NCI-H2107 (cell line): ENCODE measurements at regions not wholly inside any gene's neighbourhood (a gene's known extent, or its start where the extent isn't known, plus 50 kb on each side); places are given as distances from the start of the nearest gene placed in this dataset.
"Not testable (repeated sequence)": the region's sequence is repeated elsewhere in the genome, so short reads cannot be mapped to it uniquely, and the experiment has no call there.

ENCODE experiments used
- DNase-seq: peaks from one replicate; lab custom pipeline; 2025; lab: John Stamatoyannopoulos, UW

- DNase-seq, result no peak
Observed at GRCh38 chr2:236772220-236772837, 202.7 kb downstream of the ACKR3 start.

- DNase-seq, result no peak
Observed at GRCh38 chr2:236773206-236773605, 203.6 kb downstream of the ACKR3 start.

DNA sequence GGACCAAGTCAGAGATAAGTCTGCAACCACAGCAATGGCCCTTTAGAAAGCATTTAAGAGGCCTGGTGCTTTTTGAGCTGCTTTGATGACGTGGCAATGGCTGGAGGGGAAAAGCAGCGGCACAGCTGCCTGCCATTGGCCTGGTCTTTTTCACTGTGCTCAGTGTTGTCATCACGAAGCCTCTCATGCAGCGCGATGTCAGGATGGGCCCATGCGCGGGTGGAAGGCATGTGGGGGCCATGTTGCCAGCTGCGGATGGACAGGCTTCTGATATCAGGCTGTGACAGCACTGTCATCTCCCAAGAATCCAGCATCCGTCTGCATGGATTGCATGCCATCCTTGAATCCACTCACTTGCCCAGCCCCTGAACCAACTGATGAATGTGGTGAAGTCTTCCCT is 204.5 kb downstream of the ACKR3 start:
- no peak for DNase-seq

- no peak for DNase-seq
Observed at GRCh38 chr2:236775511-236775910, 205.9 kb downstream of the ACKR3 start.

DNA sequence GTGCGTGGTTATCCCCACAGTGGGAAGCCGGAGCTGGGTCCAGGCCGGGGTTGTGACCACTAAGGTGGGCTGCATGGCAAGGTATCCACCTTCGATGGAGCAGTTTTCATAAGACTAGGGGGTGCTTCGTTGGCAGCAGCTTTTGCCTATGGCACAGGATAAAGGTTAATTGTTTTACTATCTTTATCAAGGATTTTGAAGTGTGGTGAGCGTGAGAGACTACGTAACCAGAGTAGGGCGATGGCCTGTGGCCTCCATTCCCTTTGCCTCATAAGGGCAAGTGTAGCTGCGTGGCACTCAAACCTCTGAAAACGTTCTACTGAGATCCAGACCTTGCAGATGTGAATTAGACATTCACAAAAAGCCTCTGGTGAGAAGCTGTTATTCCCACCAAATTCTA is 206.6 kb downstream of the ACKR3 start:
- DNase-seq, result no peak

- no peak for DNase-seq
Observed at GRCh38 chr2:236776695-236777251, 207.1 kb downstream of the ACKR3 start.

DNA sequence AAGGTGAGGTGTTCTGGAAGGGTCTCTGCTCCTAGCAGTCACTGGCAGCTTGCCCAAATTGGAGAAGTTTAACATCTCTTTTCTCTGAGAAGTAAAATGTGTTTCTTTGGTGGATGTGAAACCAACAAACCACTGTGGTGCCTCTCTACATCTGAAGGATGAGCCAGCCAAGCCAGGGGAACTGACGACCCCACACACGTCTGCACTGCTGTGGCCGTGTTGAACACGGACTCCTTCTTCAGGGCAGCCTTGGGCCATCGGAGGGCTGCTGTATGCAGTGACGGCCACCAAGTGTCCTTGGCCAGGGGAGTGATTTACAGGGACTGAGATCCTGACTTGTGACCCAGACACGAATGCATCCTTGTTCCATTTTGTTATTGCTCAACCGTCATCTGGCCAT is 207.8 kb downstream of the ACKR3 start:
- no peak for DNase-seq

DNA sequence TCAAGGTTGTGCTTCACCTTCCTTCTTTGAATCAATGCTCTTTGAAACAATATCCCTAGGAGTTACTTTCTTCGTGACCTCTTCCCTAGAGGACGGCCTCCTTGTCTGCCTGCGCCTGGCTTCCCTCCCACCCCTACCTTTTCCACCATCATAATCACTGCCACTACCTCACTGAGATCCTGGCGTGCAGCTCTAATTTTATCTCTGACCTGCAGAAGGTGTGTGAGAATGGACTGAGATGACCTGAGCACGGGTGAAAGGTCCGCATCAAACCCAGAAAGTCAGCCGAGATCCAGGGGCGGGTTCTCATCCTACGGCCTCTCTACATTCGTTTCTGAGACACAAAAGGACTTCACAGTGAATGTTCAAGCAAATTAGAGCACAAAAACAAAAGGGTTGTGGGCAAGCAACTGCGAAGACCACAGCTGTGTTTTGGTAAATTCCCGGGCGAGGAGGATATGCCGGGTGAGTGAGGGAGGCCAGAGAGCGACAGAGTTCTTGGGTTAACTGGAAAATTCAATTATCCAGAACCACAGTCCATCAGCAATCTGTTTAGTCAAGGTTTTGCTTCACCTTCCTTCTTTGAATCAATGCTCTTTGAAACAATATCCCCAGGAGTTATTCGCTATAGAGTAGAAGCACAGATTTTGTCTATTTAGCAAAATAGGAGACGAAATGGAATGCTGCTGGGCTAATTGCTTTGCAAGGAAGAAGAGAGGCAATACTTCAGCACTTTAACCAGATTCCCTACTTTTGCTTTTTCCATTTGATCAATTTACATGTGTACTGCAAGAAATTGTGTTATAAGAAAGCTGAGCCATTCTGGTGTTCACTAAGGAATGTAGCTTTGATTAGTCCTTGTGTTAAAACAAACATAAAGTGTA is 212.6 kb downstream of the ACKR3 start:
- no peak for DNase-seq

DNA sequence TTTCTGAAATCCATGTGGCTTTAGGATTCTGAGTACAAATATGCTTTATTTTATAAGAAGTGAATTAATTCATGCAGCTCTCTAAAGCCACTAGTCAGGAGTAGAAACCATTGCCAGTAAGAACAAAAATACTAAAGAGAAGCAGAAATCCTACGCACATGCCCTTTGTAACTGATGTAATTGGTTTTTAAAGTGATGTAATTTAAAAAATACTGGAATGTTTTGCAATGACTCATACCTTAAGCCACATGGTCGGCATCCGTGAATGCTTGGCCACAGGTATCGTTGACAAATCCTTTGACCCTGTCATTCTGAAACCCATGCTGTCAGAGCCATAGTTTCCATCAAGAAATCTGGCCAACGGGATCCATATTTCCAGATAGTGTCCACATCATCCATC is 213.3 kb downstream of the ACKR3 start:
- no peak for DNase-seq

- no peak for DNase-seq
Observed at GRCh38 chr2:236783417-236784020, 213.9 kb downstream of the ACKR3 start.

- DNase-seq, result no peak
Observed at GRCh38 chr2:236785611-236786057, 216.0 kb downstream of the ACKR3 start.

DNA sequence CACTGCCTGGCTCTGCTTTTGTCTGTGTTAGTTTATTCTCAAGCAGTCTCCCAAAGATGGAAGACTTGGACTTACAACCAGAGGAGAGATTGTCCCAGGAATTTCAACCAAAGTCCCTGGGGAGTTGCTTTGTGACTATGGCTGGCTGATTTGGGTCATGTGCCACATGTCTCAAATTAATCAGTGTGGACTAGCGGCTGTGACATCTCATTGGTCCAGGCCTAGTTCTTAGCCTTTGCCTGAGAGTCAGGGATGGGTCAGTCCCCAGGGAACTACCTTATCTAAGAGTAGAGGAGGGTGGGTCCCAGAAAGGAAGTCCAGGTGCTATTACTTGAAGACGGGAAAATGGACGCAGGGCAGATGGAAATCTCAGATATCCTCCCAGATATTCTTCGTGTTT is 217.1 kb downstream of the ACKR3 start:
- no peak for DNase-seq

DNA sequence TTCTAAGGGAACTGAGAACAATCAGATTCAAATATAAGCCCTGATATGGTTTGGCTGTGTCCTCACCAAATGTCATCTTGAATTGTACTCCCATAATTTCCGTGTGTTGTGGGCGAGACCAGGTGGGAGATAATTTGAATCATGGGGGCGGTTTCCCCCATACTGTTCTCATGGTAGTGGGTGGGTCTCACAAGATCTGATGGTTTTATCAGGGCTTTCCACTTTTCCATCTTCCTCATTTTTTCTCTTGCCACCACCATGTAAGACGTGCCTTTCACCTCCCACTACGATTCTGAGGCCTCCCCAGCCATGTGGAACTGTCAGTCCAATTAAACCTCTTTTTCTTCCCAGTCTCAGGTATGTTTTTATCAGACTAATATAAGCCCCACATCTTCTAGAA is 217.8 kb downstream of the ACKR3 start:
- DNase-seq, result not testable (repeated sequence)

DNA sequence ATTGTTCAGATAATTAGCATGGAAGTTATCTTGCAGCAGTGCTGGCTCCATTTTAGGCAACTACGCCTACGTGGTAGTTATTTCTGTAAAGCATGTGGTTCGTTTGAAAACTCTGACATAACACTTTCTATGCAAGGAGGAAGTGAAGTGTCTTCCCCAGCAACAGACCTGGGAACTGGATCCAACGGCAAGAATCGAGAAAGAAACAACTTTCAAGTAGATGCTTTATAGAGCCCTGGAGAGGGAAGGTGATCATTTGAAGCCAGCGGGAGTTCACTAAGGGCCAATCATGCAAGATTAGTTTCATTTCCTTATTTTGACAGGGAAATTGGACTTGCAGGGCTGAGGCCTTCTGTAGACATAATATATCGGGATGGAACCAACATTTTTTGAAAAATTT is 218.3 kb downstream of the ACKR3 start:
- DNase-seq, result no peak

- no peak for DNase-seq
Observed at GRCh38 chr2:236790963-236791362, 221.3 kb downstream of the ACKR3 start.

GRCh38 chr2:236793023-236794011 is 223.7 kb downstream of the ACKR3 start:
- DNase-seq, result no peak

GRCh38 chr2:236794176-236794957 is 224.7 kb downstream of the ACKR3 start:
- DNase-seq, result no peak

DNA sequence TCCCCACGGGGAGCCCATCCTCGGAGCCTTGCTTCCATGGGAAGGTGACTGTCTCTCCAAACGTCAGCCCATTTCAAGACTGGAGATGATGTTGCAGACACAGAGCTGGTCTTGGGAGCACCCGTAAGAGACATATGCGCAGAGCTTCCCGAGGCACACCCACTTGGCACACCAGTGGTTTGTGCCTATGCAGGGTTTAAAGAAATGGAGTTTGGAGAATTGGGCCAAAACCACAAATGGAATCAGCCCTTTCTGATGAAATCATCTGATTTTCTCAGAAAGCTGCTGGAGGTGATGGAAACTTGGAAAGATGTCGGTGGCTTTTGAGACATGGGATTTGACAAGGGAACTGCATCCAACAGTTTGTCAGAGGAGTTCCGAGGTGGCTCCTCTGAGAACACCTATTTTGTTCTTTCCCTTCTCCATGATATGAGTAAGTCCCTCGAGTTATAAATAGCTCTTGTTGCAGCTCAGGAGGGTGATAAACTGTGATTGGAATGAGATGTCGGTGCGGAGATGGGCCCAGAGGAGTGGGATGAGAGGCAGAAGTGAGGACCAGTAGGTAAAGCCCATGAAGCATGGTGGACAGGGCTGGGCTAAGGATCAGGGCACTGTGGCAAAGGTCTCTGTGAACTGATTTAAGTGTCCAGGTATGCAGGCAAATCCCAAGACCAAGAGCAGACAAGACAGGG is 225.7 kb downstream of the ACKR3 start:
- DNase-seq, result no peak

DNA sequence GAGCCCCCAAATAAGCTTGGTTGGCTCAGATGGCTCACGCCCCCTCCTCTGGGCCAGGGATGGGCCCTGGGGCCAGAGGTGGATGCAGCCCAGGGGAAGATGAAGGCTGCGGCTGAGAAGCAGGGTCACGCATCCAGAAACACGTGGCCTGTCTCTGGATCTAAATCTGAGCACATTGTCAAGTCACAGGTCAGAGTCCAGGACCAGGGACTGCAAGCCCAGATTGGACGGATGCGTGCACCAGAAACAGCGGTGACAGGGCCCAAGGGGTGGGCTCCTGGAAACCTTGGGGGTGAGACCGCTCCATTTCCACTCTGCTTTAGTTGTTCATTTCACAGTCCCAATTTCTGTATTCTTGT is 226.2 kb downstream of the ACKR3 start:
- DNase-seq, result no peak

DNA sequence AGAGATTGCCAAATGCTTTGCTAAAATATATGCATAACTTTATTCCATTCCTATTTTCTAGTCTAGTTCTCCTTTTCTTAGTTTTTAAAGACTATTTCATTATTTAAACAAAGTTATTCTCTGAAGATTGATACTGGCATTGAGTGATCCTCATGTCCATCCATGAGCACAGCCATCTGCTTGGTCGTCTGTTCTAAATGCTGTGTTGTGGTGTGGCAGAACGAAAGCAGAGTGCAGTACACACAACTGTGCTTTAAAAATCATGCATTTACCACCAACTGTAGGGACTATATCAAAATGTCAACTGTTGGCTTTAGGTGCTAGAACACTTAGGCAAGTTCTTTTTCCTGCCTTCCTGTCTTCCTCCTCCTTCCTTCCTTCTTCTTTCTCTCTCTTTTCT is 226.6 kb downstream of the ACKR3 start:
- DNase-seq, result no peak
